GM18505 (cell line): ENCODE measurements at regions not wholly inside any gene's neighbourhood (a gene's known extent, or its start where the extent isn't known, plus 50 kb on each side); places are given as distances from the start of the nearest gene placed in this dataset.
"Not testable (repeated sequence)": the region's sequence is repeated elsewhere in the genome, so short reads cannot be mapped to it uniquely, and the experiment has no call there.

Experiments used
- ATAC-seq: cut with Tn5 transposase; IDR thresholded peaks from one replicate; pipeline ENCODE4 v1.9.1; 2021; ENCODE audit not compliant: unreplicated experiment
- POLR2A ChIP-seq: IDR thresholded peaks from 4 replicates; pipeline ENCODE4 v1.6.1; 2011; ENCODE audit warnings: borderline replicate concordance; ENCODE audit not compliant: insufficient read depth, insufficient read length; ENCODE audit errors: extremely low read depth

DNA sequence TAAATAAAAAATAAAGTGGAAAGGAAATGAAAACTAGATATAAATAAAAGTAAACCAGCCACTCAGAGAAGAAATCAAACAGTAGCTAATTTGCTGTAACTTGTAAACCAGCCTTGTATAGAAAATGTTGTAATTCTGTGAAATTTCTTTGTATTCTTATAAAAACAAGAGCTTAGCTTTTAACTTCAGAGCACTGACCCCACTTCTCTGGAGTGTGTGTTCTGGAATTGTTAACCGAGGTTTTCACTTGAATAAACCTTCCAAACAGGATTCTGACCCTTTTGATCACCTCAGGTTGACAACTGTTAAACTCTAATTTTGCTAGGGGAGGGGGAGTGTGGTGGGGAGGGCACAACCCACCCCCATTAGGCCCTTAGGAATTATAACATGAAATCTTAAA, 151.9 kb upstream of the TRIM24 start:
- no peak for TF ChIP-seq POLR2A
- no peak for ATAC-seq

DNA sequence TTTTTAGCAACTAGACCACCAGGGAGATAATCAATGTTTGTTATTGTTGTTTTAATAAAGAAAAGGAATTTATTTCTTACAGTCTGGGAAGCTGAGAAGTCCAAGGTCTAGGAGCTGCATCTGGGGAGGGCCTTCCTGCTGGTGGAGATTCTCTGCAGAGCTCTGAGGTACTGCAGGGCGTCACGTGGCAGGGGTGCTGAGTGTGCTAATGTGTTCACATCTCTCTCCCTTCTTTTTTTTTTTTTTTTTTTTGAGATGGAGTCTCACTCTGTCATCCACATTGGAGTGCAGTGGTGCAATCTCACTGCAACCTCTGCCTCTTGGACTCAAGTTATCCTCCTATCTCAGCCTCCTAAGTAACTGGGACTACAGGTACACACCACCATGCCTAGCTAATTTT, 150.9 kb upstream of the TRIM24 start:
- TF ChIP-seq POLR2A, result no peak
- no peak for ATAC-seq

DNA sequence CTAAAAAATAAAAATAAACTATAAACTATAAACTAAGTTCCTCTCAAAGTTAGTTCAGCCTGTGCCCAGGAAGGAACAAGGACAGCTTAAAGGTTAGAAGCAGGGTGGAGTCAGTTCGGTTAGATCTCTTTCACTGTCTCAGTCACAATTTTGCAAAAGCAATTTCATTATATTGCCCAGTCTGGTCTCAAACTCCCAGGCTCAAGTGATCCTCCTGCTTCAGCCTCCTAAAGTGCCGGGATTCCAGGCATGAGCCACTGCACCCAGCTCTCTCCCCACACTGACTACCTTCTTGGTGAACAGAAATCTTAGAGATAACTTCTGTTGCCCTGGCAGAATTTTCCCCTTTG, 146.3 kb upstream of the TRIM24 start:
- no peak for ATAC-seq
- TF ChIP-seq POLR2A, result no peak

- no peak for TF ChIP-seq POLR2A
- ATAC-seq, result peak; percentile 90
These were observed 143.5 kb upstream of the TRIM24 start for GRCh38 chr7:138316421-138317043.

GRCh38 chr7:138317044-138317596, 142.9 kb upstream of the TRIM24 start:
- TF ChIP-seq POLR2A, result no peak
- no peak for ATAC-seq

GRCh38 chr7:138324941-138325340, 135.1 kb upstream of the TRIM24 start:
- no peak for TF ChIP-seq POLR2A
- no peak for ATAC-seq

- TF ChIP-seq POLR2A, result no peak
- ATAC-seq, result no peak
These were observed 134.6 kb upstream of the TRIM24 start for GRCh38 chr7:138325434-138325833.

GRCh38 chr7:138328215-138328614, 131.8 kb upstream of the TRIM24 start:
- no peak for TF ChIP-seq POLR2A
- ATAC-seq, result no peak

DNA sequence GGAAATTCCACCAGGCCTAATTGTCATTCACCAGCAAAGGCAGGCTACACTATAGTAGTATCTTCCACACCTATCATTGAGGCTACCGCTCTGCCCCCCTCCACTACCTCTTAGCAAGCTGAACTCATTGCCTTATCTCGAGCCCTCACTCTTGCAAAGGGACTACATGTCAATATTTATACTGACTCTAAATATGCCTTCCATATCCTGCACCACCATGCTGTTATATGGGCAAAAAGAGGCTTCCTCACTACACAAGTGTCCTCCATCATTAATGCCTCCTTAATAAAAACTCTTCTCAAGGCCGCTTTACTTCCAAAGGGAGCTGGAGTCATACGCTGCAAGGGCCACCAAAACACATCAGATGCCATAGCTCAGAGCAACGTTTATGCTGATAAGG, 127.2 kb upstream of the TRIM24 start:
- ATAC-seq, result not testable (repeated sequence)

DNA sequence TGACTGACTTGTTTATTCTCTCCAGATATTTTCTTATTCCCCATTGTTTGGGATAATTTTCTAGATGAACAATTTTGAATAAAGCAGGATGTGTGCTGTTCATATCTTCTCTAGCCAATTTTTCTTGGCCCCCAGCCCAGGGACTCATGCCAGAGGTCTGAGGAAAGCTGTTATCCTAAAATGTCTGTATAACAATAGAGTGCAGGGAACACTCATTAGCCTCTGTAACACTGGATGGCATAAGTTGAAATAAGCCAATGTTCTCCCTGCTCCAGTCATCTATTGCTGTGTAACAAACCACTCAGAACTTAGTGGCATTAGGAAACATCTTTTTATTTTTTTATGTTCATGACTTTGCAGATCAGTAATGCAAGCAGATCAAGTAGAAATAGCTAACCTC, 121.7 kb upstream of the TRIM24 start:
- ATAC-seq, result no peak
- TF ChIP-seq POLR2A, result no peak

DNA sequence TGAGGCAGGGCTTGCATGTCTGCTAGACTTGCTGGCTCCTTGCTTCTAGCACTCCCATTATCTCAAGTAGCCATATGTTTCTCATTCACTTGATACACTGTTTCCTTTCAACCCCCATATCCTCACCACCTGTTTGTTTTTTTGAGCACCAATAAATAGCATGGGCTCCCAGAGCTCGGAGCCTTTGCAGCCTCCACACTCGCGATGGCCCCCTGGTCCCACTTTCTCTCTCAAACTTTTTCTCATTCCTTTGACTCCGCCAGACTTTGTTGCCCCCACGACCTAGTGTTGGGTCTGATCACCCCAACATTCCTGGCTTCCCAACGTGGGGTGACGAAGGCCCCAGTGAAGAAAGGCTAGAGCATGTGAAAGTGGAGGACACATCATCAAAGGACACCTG, 120.8 kb upstream of the TRIM24 start:
- not testable (repeated sequence) for ATAC-seq

- no peak for TF ChIP-seq POLR2A
- ATAC-seq, result no peak
These were observed 117.1 kb upstream of the TRIM24 start for GRCh38 chr7:138342990-138343389.

DNA sequence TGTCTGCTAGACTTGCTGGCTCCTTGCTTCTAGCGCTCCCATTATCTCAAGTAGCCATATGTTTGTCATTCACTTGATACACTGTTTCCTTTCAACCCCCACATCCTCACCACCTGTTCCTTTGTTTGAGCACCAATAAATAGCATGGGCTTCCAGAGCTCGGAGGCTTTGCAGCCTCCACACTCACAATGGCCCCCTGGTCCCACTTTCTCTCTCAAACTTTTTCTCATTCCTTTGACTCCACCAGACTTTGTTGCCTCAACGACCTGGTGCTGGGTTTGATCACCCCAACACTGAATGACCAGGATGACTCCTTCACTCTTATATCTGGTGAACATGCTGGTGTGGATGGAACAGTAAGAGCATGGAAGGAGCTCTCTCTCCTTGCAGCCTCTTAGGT, 114.5 kb upstream of the TRIM24 start:
- no peak for ATAC-seq
- no peak for TF ChIP-seq POLR2A

- TF ChIP-seq POLR2A, result no peak
- ATAC-seq, result no peak
These were observed 113.1 kb upstream of the TRIM24 start for GRCh38 chr7:138346975-138347374.

GRCh38 chr7:138349841-138350700, 110.0 kb upstream of the TRIM24 start:
- TF ChIP-seq POLR2A, result no peak
- no peak for ATAC-seq

DNA sequence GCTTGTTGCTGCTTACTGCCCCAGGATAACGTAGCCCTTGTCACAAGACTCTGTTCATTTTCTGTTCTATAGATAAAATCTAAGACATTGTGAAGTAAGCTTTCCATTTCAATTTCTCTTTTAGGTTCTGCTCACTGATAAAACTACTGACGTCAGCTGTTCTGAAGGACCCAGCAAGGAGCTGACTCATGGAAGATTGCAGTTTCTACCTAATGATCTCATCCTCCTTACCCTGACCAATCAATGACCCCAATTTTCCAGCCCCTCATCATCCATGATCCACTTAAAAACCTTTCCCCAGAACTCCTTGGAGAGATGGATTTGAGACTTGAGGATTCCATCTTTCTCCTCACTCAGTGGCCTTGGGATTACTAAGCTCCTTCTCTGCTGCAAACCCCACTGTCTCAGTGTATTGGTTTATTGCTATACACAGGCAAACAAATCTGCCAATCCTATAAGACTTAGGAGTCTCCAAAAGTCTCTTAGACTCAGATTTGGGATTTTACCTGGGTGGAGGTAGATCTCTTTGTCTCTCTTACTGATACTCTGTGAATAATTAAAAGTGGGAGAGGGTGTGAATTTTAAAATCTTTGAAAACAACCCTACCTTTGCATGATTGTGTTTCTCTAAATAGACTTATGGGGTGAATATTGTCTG, 109.2 kb upstream of the TRIM24 start:
- ATAC-seq, result no peak
- TF ChIP-seq POLR2A, result no peak
